ENCODE measurements at regions not wholly inside any gene's neighbourhood (a gene's known extent, or its start where the extent isn't known, plus 50 kb on each side); places are given as distances from the start of the nearest gene placed in this dataset.

DNA sequence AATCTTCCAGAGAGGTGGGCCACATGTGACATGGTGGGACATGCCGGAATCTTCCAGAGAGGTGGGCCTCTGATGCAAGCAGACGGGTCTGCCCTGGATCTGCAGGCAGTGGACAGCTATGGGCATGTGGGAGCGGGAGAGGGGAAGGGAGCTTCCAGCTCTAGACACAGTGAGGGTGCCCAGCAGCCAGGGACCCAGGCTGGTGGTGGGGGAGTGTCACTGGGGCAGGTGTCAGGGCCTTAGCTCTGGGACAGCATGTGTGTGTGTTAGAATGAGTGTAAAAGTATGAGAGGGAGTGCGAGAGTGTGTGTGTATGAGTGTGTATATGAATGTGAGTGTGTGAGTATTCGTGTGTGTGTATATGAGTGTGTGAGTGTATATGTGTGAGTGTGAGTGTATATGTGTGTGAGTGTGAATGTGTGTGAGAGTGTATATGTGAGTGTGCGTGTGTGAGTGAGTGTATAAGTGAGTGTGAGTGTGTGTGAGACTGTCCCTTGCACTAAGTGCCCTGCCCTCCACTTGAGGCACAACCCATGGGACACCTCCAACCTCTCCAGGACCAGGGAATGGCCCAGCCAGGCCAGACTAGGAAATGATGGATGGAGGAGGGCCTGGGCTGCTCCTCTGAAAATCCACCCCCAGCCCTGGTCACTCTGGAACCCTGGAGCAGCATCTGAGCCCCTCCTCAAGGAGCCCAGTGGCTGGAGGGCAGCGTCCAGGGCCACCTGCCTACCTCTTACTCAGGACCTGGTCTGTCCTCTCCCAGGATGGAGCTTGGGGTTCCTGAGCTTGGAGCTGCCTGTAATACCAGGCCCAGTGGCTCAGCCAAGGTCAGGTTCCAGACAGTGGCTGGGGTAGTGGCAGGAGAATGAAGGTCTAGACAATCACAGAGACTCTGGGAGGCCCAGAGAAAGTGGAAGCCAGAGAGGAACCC lies 122.2 kb downstream of the C9orf50 start:
- POLR2A ChIA-PET (ENCODE audit: partially characterized antibody): interaction anchor here (0.9 to 6.3 kb wide), 5 partner anchors 10 to 263 kb away, joined by 3 to 44 read pairs (median 6); no protein-coding TSS in a partner anchor
- Histone ChIP-seq H3K27me3 (ENCODE audit: insufficient read depth, low read length) (no peaks in the 10 kb centered on the region), H3K4me1 (ENCODE audit: insufficient read depth, low read length) (peaks cover 23% of the 10 kb centered on the region), H3K9me3 (ENCODE audit: control insufficient read depth in 1 of 2, low read length in 2 of 2) (no peaks in the 10 kb centered on the region), H3K36me3 (ENCODE audit: insufficient read depth, low read length) (no peaks in the 10 kb centered on the region), H3K27ac (ENCODE audit: low read depth, low read length) (no peak overlapping the region), H3K4me3 (ENCODE audit: low read length in 2 of 2) (no peak overlapping the region)
- intact Hi-C loops (cut with micrococcal nuclease): loop anchor here (5.0 kb wide), 1 partner anchor 116 kb away; no protein-coding TSS in a partner anchor
- no peaks in the 10 kb centered on the region for H3K9me3 Mint-ChIP-seq
- no peak overlapping the region for H3K4me3 Mint-ChIP-seq
- H3K36me3 Mint-ChIP-seq: peaks cover 4 to 7% of the 10 kb centered on the region in 2 donors
- peaks cover 12 to 37% (median 20%) of the 10 kb centered on the region in 4 donors for H3K4me1 Mint-ChIP-seq
- DNase-seq: peak in 1 of 5 donors; percentile 30
- CTCF ChIA-PET (ENCODE audit: partially characterized antibody): interaction anchor here (1.2 kb wide), 1 partner anchor 72 kb away, joined by 3 read pairs; no protein-coding TSS in a partner anchor
- H3K27me3 Mint-ChIP-seq: no peaks in the 10 kb centered on the region
- peak overlapping the region in 6 of 7 donors; percentile 0 to 81 (median 26) for H3K27ac Mint-ChIP-seq

DNA sequence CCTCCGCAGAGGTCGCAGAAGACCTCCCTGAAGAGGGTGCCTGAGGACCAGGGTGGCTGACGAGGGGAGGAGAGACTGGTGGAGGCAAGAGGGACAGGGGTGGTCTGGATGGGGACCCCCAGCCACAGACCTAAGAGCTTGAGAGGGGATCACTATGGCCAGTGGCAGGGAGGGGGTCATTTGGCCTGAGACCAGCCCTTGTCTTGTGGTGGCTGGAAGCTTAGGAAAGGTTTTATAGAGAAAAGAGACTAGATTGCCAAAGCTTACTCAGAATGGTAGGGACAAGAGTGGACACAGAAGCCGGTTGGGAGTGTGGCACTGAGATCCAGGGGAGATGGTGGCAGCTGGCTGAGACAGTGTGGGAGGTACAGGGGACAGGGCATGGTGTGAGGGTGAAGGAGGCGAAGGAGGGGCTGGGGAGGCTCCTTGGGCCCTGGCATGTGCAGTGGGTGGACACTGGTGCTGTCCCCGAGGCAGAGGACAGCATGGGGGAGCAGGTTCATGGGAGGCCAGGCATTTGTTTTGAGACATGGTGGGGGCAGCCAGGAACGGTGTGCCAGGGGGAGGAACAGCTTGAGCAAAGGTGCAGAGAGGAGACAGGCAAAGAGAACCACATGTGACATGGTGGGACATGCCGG lies 123.0 kb downstream of the C9orf50 start:
- Histone ChIP-seq H3K9me3 (ENCODE audit: control insufficient read depth in 1 of 2, low read length in 2 of 2) (no peaks in the 10 kb centered on the region), H3K27ac (ENCODE audit: low read depth, low read length) (no peak overlapping the region), H3K27me3 (ENCODE audit: insufficient read depth, low read length) (no peaks in the 10 kb centered on the region), H3K36me3 (ENCODE audit: insufficient read depth, low read length) (no peaks in the 10 kb centered on the region), H3K4me1 (ENCODE audit: insufficient read depth, low read length) (peaks cover 26% of the 10 kb centered on the region), H3K4me3 (ENCODE audit: low read length in 2 of 2) (no peak overlapping the region)
- peak in 1 of 5 donors; percentile 22 for DNase-seq
- H3K27me3 Mint-ChIP-seq: no peaks in the 10 kb centered on the region
- H3K9me3 Mint-ChIP-seq: no peaks in the 10 kb centered on the region
- peak overlapping the region in 7 of 8 donors; percentile 15 to 51 (median 39) for H3K4me3 Mint-ChIP-seq
- H3K36me3 Mint-ChIP-seq: peaks cover 4 to 14% of the 10 kb centered on the region in 2 donors
- H3K4me1 Mint-ChIP-seq: peaks cover 15 to 44% (median 22%) of the 10 kb centered on the region in 4 donors
- ChIA-PET CTCF (ENCODE audit: partially characterized antibody) (no interaction called here), POLR2A (ENCODE audit: partially characterized antibody) (interaction anchor here (0.9 to 6.3 kb wide), 7 partner anchors 9 to 320 kb away, joined by 3 to 44 read pairs (median 16); partner anchors contain the start of gene IER5L)
- intact Hi-C loops (cut with micrococcal nuclease): loop anchor here (2.0 to 5.0 kb wide), 2 partner anchors 116 to 323 kb away; no protein-coding TSS in a partner anchor
- peak overlapping the region in 6 of 7 donors; percentile 2 to 81 (median 38) for H3K27ac Mint-ChIP-seq

DNA sequence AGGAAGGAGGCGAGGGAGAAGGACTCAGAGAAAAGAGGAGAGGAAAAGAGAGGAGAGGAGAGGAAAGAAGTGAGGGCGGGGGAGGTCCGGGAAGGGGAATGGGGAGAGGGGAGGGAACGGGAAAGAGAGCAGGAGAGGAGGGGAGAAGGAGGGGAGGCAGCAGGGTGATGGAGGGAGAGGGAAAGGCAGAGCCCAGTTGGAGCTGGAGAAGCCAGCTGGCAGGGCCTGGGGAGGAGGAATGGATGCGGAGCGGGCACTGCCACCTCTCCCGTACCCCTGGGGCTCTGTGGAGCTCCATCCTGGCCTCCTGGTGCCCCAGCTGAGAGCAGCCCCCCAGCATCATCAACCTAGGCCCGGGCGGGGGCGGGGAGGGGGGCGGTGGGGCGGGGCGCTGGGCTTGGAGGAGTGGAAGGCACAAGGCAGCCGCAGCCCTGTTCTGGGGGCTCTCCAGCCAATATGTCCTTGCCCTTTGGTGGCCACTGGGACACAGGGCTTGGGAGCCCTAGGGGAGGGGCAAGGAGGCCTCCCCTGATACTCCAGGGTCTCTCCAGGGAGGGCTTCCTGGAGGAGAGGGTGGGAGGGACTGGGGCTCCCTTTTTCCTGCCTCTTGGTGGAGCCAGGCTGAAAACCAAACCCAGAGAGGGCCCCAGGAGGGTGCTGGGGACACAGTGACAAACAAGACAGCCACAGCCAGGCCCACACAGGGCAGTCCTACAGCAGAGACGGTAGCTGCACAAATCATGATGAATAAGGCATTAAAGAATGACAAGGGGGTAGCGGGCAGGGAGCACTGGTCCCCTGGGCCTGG lies 123.7 kb downstream of the C9orf50 start:
- Histone ChIP-seq H3K36me3 (ENCODE audit: insufficient read depth, low read length) (no peaks in the 10 kb centered on the region), H3K9me3 (ENCODE audit: control insufficient read depth in 1 of 2, low read length in 2 of 2) (no peaks in the 10 kb centered on the region), H3K27me3 (ENCODE audit: insufficient read depth, low read length) (no peaks in the 10 kb centered on the region), H3K27ac (ENCODE audit: low read depth, low read length) (no peak overlapping the region), H3K4me1 (ENCODE audit: insufficient read depth, low read length) (peaks cover 26% of the 10 kb centered on the region), H3K4me3 (ENCODE audit: low read length in 2 of 2) (peak overlapping the region in 1 of 2 donors; percentile 51)
- no peaks in the 10 kb centered on the region for H3K27me3 Mint-ChIP-seq
- peak overlapping the region; percentile 59 to 92 (median 81) for H3K4me3 Mint-ChIP-seq
- no peak for DNase-seq
- peak overlapping the region; percentile 75 to 96 (median 91) for H3K27ac Mint-ChIP-seq
- intact Hi-C loops (cut with micrococcal nuclease): loop anchor here (2.0 to 5.0 kb wide), 2 partner anchors 115 to 322 kb away; no protein-coding TSS in a partner anchor
- H3K4me1 Mint-ChIP-seq: peaks cover 15 to 47% (median 23%) of the 10 kb centered on the region in 4 donors
- CTCF ChIA-PET (ENCODE audit: partially characterized antibody): interaction anchor here (0.7 to 1.3 kb wide), 3 partner anchors 37 to 324 kb away, joined by 3 to 9 read pairs (median 3); no protein-coding TSS in a partner anchor
- H3K9me3 Mint-ChIP-seq: no peaks in the 10 kb centered on the region
- H3K36me3 Mint-ChIP-seq: peaks cover 4 to 14% of the 10 kb centered on the region in 2 donors
- POLR2A ChIA-PET (ENCODE audit: partially characterized antibody): interaction anchor here (0.7 to 6.3 kb wide), 19 partner anchors 8 to 358 kb away, joined by 3 to 44 read pairs (median 7); partner anchors contain the start of gene IER5L

DNA sequence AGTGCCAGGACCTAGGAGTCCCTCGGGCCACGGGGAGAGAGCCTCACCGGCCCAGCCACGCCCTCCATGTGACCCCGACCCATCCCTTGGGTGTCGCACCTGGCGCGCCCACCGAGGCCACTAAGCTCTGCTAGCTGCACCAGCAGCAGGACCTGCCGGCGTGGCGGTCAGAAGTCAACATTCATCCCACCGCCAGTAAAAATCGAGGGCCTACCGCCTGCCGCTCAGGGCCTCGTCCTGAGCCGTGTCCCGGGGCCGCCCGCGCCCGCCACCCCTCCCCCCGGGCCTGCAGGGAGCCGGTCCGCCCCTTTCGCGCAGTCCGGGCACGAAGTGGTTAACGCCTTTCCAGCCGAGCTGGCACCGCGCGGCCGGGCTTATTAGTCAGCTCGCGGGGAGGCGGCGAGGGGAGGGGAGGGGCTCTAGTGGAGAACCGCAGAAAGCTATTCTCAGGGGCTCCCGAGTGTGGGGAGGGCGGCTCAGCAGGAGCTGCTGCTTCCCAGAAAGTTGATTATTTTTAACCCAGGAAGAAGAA lies 124.4 kb downstream of the C9orf50 start:
- peak; percentile 53 to 85 (median 57) for DNase-seq
- POLR2A ChIA-PET (ENCODE audit: partially characterized antibody): interaction anchor here (0.7 to 6.3 kb wide), 21 partner anchors 9 to 357 kb away, joined by 3 to 44 read pairs (median 6); partner anchors contain the start of gene IER5L

DNA sequence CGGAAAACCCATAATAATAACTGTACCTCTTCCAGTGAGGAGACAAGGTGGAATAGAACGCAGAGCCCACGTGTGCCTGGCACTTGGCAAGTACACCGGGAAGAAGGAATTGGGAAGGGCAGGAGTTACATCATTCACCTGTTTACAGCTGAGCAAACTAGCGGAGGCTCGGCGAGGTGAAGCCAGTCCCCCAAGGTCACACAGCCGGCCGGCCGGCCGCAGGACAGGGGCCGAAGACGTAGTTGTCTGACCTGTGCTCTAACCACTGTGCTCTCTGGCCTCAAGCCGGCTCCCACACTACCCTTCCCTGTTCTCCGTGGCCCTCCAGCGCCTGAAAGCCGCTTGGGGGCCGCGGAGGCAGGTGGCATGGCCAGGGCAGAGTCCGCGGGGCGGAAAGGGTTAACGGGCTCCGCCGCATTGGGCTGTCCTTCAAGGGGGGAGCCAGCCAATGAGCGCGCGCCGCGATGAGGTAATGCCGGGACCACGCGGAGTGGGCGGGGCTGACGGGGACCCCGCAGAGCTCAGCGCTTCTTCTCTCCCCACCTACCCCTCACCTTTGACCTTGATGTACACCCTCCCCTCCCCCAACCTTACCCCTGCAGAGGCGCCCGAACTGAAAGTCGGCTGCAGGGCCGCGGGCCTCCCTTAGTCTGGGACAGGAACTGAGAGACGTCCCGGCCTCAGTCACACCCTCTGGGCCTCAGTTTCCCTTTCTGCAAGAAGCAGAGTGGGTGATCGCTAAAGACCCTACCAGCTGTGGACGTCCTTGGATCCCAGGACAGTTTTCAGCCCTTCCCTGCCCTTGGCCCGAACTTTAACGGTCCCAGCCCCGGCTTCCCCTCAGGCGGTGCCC lies 125.1 kb downstream of the C9orf50 start:
- H3K27me3 ChIP-seq (ENCODE audit: insufficient read depth, low read length): no peaks in the 10 kb centered on the region
- H3K27ac Mint-ChIP-seq: peak overlapping the region; percentile 75 to 94 (median 91)
- no peaks in the 10 kb centered on the region for H3K9me3 ChIP-seq (ENCODE audit: control insufficient read depth in 1 of 2, low read length in 2 of 2)
- no peaks in the 10 kb centered on the region for H3K27me3 Mint-ChIP-seq
- H3K4me3 ChIP-seq (ENCODE audit: low read length in 2 of 2): peak overlapping the region; percentile 51 to 84
- peak overlapping the region; percentile 63 for H3K27ac ChIP-seq (ENCODE audit: low read depth, low read length)
- no peaks in the 10 kb centered on the region for H3K36me3 ChIP-seq (ENCODE audit: insufficient read depth, low read length)
- peaks cover 0 to 11% of the 10 kb centered on the region in 2 donors for H3K36me3 Mint-ChIP-seq
- peak overlapping the region; percentile 81 to 92 (median 86) for H3K4me3 Mint-ChIP-seq
- CTCF ChIA-PET (ENCODE audit: partially characterized antibody): interaction anchor here (0.7 to 1.3 kb wide), 3 partner anchors 36 to 322 kb away, joined by 3 to 9 read pairs (median 3); no protein-coding TSS in a partner anchor
- POLR2A ChIA-PET (ENCODE audit: partially characterized antibody): interaction anchor here (0.7 to 6.3 kb wide), 21 partner anchors 10 to 356 kb away, joined by 3 to 44 read pairs (median 6); partner anchors contain the start of gene IER5L
- intact Hi-C loops (cut with micrococcal nuclease): loop anchor here (1.0 to 5.0 kb wide), 4 partner anchors 8 to 321 kb away; no protein-coding TSS in a partner anchor
- H3K9me3 Mint-ChIP-seq: no peaks in the 10 kb centered on the region
- H3K4me1 Mint-ChIP-seq: peaks cover 18 to 48% (median 31%) of the 10 kb centered on the region in 4 donors
- DNase-seq: peak; percentile 77 to 84 (median 78)
- peaks cover 33% of the 10 kb centered on the region for H3K4me1 ChIP-seq (ENCODE audit: insufficient read depth, low read length)

More for the DNA sequence above, 124.4 kb downstream of the C9orf50 start:
- peak overlapping the region; percentile 75 to 96 (median 91) for H3K27ac Mint-ChIP-seq
- intact Hi-C loops (cut with micrococcal nuclease): loop anchor here (1.0 to 5.0 kb wide), 4 partner anchors 8 to 322 kb away; no protein-coding TSS in a partner anchor
- peaks cover 15 to 46% (median 26%) of the 10 kb centered on the region in 4 donors for H3K4me1 Mint-ChIP-seq
- H3K27me3 Mint-ChIP-seq: no peaks in the 10 kb centered on the region
- H3K27ac ChIP-seq (ENCODE audit: low read depth, low read length): peak overlapping the region; percentile 63
- H3K9me3 ChIP-seq (ENCODE audit: control insufficient read depth in 1 of 2, low read length in 2 of 2): no peaks in the 10 kb centered on the region
- CTCF ChIA-PET (ENCODE audit: partially characterized antibody): interaction anchor here (0.7 to 1.3 kb wide), 4 partner anchors 37 to 323 kb away, joined by 3 to 9 read pairs (median 3); no protein-coding TSS in a partner anchor
- peak overlapping the region; percentile 51 to 84 for H3K4me3 ChIP-seq (ENCODE audit: low read length in 2 of 2)
- no peaks in the 10 kb centered on the region for H3K36me3 ChIP-seq (ENCODE audit: insufficient read depth, low read length)
- H3K9me3 Mint-ChIP-seq: no peaks in the 10 kb centered on the region
- peaks cover 0 to 10% of the 10 kb centered on the region in 2 donors for H3K36me3 Mint-ChIP-seq
- H3K4me3 Mint-ChIP-seq: peak overlapping the region; percentile 81 to 92 (median 86)
- peaks cover 26% of the 10 kb centered on the region for H3K4me1 ChIP-seq (ENCODE audit: insufficient read depth, low read length)
- no peaks in the 10 kb centered on the region for H3K27me3 ChIP-seq (ENCODE audit: insufficient read depth, low read length)

All from CD4-positive, alpha-beta memory T cell (primary cell).